H1 (cell line): ENCODE measurements at regions not wholly inside any gene's neighbourhood (a gene's known extent, or its start where the extent isn't known, plus 50 kb on each side); places are given as distances from the start of the nearest gene placed in this dataset.

Experiments
- GABPA ChIP-seq: IDR thresholded peaks from 2 replicates; pipeline ENCODE4 v1.6.1; 2011; ENCODE audit warnings: mild to moderate bottlenecking, low read length, moderate library complexity, borderline replicate concordance; ENCODE audit not compliant: insufficient read depth
- TCF12 ChIP-seq: IDR thresholded peaks from 2 replicates; pipeline ENCODE4 v1.6.1; 2011; ENCODE audit warnings: low read depth, mild to moderate bottlenecking, low read length
- TF ChIP-seq, protein P1 (sequence below): fragments of 300-600 bp; sonication (generic); IDR thresholded peaks from 2 replicates; pipeline ENCODE4 v1.7.1; 2012; ENCODE audit warnings: low read length, moderate library complexity, mild to moderate bottlenecking, inconsistent platforms; ENCODE audit not compliant: insufficient replicate concordance
- TF ChIP-seq, protein P2 (sequence below): IDR thresholded peaks from 2 replicates; pipeline ENCODE4 v1.6.1; 2012; ENCODE audit warnings: inconsistent platforms

DNA sequence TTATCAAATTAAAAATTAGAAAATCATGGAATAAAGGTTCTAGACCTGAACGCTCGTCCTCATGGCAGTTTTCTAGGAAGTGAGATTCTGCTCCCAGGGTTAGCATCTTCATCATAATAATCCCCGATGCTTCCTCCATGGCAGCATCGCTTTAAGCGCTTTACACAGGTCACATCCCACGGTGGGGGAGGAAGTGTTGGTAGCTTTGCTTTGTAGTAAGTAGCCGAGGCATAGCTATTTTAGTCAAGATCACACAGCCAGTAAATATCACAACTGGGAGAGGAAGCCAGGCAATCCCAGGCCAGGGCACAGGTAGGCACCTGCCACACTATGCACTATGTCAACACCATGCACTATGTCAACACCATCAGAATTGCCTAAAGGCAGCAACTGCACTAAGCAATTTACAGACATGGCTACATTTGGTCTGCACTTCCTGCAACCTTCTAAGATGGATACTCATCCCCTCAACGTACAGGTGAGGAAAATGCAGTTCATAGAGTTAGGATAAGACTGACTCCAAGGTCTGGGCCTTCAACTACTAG lies 205.5 kb downstream of the FBXO15 start (continued):
- TF ChIP-seq, protein P1, sequence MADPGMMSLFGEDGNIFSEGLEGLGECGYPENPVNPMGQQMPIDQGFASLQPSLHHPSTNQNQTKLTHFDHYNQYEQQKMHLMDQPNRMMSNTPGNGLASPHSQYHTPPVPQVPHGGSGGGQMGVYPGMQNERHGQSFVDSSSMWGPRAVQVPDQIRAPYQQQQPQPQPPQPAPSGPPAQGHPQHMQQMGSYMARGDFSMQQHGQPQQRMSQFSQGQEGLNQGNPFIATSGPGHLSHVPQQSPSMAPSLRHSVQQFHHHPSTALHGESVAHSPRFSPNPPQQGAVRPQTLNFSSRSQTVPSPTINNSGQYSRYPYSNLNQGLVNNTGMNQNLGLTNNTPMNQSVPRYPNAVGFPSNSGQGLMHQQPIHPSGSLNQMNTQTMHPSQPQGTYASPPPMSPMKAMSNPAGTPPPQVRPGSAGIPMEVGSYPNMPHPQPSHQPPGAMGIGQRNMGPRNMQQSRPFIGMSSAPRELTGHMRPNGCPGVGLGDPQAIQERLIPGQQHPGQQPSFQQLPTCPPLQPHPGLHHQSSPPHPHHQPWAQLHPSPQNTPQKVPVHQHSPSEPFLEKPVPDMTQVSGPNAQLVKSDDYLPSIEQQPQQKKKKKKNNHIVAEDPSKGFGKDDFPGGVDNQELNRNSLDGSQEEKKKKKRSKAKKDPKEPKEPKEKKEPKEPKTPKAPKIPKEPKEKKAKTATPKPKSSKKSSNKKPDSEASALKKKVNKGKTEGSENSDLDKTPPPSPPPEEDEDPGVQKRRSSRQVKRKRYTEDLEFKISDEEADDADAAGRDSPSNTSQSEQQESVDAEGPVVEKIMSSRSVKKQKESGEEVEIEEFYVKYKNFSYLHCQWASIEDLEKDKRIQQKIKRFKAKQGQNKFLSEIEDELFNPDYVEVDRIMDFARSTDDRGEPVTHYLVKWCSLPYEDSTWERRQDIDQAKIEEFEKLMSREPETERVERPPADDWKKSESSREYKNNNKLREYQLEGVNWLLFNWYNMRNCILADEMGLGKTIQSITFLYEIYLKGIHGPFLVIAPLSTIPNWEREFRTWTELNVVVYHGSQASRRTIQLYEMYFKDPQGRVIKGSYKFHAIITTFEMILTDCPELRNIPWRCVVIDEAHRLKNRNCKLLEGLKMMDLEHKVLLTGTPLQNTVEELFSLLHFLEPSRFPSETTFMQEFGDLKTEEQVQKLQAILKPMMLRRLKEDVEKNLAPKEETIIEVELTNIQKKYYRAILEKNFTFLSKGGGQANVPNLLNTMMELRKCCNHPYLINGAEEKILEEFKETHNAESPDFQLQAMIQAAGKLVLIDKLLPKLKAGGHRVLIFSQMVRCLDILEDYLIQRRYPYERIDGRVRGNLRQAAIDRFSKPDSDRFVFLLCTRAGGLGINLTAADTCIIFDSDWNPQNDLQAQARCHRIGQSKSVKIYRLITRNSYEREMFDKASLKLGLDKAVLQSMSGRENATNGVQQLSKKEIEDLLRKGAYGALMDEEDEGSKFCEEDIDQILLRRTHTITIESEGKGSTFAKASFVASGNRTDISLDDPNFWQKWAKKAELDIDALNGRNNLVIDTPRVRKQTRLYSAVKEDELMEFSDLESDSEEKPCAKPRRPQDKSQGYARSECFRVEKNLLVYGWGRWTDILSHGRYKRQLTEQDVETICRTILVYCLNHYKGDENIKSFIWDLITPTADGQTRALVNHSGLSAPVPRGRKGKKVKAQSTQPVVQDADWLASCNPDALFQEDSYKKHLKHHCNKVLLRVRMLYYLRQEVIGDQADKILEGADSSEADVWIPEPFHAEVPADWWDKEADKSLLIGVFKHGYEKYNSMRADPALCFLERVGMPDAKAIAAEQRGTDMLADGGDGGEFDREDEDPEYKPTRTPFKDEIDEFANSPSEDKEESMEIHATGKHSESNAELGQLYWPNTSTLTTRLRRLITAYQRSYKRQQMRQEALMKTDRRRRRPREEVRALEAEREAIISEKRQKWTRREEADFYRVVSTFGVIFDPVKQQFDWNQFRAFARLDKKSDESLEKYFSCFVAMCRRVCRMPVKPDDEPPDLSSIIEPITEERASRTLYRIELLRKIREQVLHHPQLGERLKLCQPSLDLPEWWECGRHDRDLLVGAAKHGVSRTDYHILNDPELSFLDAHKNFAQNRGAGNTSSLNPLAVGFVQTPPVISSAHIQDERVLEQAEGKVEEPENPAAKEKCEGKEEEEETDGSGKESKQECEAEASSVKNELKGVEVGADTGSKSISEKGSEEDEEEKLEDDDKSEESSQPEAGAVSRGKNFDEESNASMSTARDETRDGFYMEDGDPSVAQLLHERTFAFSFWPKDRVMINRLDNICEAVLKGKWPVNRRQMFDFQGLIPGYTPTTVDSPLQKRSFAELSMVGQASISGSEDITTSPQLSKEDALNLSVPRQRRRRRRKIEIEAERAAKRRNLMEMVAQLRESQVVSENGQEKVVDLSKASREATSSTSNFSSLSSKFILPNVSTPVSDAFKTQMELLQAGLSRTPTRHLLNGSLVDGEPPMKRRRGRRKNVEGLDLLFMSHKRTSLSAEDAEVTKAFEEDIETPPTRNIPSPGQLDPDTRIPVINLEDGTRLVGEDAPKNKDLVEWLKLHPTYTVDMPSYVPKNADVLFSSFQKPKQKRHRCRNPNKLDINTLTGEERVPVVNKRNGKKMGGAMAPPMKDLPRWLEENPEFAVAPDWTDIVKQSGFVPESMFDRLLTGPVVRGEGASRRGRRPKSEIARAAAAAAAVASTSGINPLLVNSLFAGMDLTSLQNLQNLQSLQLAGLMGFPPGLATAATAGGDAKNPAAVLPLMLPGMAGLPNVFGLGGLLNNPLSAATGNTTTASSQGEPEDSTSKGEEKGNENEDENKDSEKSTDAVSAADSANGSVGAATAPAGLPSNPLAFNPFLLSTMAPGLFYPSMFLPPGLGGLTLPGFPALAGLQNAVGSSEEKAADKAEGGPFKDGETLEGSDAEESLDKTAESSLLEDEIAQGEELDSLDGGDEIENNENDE, result no peak
- TF ChIP-seq GABPA (no peak), TCF12 (no peak)
- TF ChIP-seq, protein P2, sequence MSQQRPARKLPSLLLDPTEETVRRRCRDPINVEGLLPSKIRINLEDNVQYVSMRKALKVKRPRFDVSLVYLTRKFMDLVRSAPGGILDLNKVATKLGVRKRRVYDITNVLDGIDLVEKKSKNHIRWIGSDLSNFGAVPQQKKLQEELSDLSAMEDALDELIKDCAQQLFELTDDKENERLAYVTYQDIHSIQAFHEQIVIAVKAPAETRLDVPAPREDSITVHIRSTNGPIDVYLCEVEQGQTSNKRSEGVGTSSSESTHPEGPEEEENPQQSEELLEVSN, result no peak
